MM.1S (cell line): ENCODE measurements at regions not wholly inside any gene's neighbourhood (a gene's known extent, or its start where the extent isn't known, plus 50 kb on each side); places are given as distances from the start of the nearest gene placed in this dataset.

Experiments used
- DNase-seq: peaks from one replicate; pipeline ENCODE4 v3.0.0-alpha.2; 2015
- H2AFZ ChIP-seq: fragments of 300-600 bp; sonication (generic); 2 replicates; pipeline ENCODE4 v1.6.0; 2016; ENCODE audit warnings: antibody characterized with exemption, low read length
- H3F3A ChIP-seq: fragments of 300-600 bp; sonication (generic); 2 replicates; pipeline ENCODE4 v1.6.1; 2016; ENCODE audit warnings: mild to moderate bottlenecking, antibody characterized with exemption, low read length, moderate library complexity, mixed read lengths; ENCODE audit not compliant: insufficient read depth
- H3K27ac ChIP-seq: fragments of 300-600 bp; sonication (generic); 2 replicates; pipeline ENCODE4 v1.5.1; 2016; ENCODE audit warnings: mild to moderate bottlenecking, low read length
- H3K27me3 ChIP-seq: fragments of 300-600 bp; sonication (generic); replicated peaks from 2 replicates; pipeline ENCODE4 v1.6.0; 2016; ENCODE audit warnings: low read length; ENCODE audit not compliant: insufficient read depth
- H3K36me3 ChIP-seq: fragments of 300-600 bp; sonication (generic); replicated peaks from 2 replicates; pipeline ENCODE4 v1.6.1; 2016; ENCODE audit warnings: mild to moderate bottlenecking, low read length, mixed read lengths; ENCODE audit not compliant: insufficient read depth
- H3K4me1 ChIP-seq: fragments of 300-600 bp; sonication (generic); 2 replicates; pipeline ENCODE4 v1.6.1; 2016; ENCODE audit warnings: low read length, mixed read lengths
- H3K4me2 ChIP-seq: fragments of 300-600 bp; sonication (generic); 2 replicates; pipeline ENCODE4 v1.6.0; 2016; ENCODE audit warnings: low read depth, low read length
- H3K4me3 ChIP-seq: fragments of 300-600 bp; sonication (generic); 2 replicates; pipeline ENCODE4 v1.5.1; 2016; ENCODE audit warnings: low read length, mixed read lengths
- H3K79me2 ChIP-seq: fragments of 300-600 bp; sonication (generic); 2 replicates; pipeline ENCODE4 v1.6.1; 2016; ENCODE audit warnings: mixed run types, low read length, mixed read lengths
- H3K9ac ChIP-seq: fragments of 300-600 bp; sonication (generic); 2 replicates; pipeline ENCODE4 v1.6.1; 2016; ENCODE audit warnings: low read length, mixed read lengths
- H3K9me2 ChIP-seq: fragments of 300-600 bp; sonication (generic); replicated peaks from 2 replicates; pipeline ENCODE4 v1.6.1; 2016; ENCODE audit warnings: mild to moderate bottlenecking, low read length, mixed read lengths; ENCODE audit not compliant: insufficient read depth
- H3K9me3 ChIP-seq: fragments of 300-600 bp; sonication (generic); replicated peaks from 2 replicates; pipeline ENCODE4 v1.6.1; 2016; ENCODE audit warnings: mild to moderate bottlenecking, low read length, mixed read lengths; ENCODE audit not compliant: insufficient read depth
- H4K20me1 ChIP-seq: fragments of 300-600 bp; sonication (generic); 2 replicates; pipeline ENCODE4 v1.6.1; 2016; ENCODE audit warnings: mild to moderate bottlenecking, low read length, moderate library complexity, mixed read lengths; ENCODE audit not compliant: insufficient read depth
- EZH2 ChIP-seq: fragments of 300-600 bp; sonication (generic); optimal IDR thresholded peaks from 2 replicates; pipeline ENCODE3; 2017; ENCODE audit warnings: low read depth, mild to moderate bottlenecking, antibody characterized with exemption, low read length, mixed read lengths
- EZH2phosphoT487 ChIP-seq: fragments of 300-600 bp; sonication (generic); IDR thresholded peaks from 2 replicates; pipeline ENCODE4 v1.6.1; 2018; ENCODE audit warnings: antibody characterized with exemption, low read length
- TF ChIP-seq, protein P1 (sequence below): fragments of 300-600 bp; sonication (generic); IDR thresholded peaks from 2 replicates; pipeline ENCODE4 v1.5.1; 2016; ENCODE audit warnings: antibody characterized with exemption, low read length, mixed read lengths

DNA sequence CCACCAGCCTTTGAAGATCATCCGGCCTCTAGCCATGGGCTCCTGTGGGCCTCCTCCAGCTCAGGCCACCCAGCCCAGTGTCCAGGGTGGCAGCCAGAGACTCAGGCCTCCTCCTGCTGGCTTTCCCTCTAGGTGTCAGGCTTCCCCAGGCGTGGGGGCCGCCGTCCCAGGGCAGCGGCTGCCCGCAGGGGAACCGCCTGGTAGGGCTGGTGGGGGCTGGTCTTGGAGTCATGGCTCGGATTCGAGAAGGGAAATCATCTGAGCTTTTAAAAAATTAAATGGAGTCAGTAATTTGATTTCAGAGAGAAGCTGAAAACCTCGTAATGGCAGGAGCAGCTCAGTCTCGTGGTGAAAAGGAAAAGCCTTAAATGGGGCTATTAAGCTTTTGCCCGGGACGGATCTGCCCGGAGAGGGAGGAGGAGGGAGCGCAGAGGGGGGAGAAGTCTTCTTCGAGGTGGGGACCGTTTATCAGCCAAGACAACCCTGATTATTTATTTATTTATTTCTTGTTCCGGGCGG lies 66.4 kb upstream of the TARDBP start:
- H3K27me3 ChIP-seq = peaks cover 73% of the 10 kb centered on the region
- no peak overlapping the region for H3K27ac ChIP-seq
- H3F3A ChIP-seq = no peaks in the 10 kb centered on the region
- no peak overlapping the region for H2AFZ ChIP-seq
- no peaks in the 10 kb centered on the region for H3K9me3 ChIP-seq
- no peak for DNase-seq
- no peak overlapping the region for H3K4me3 ChIP-seq
- TF ChIP-seq EZH2 = no peak
- TF ChIP-seq, protein P1, sequence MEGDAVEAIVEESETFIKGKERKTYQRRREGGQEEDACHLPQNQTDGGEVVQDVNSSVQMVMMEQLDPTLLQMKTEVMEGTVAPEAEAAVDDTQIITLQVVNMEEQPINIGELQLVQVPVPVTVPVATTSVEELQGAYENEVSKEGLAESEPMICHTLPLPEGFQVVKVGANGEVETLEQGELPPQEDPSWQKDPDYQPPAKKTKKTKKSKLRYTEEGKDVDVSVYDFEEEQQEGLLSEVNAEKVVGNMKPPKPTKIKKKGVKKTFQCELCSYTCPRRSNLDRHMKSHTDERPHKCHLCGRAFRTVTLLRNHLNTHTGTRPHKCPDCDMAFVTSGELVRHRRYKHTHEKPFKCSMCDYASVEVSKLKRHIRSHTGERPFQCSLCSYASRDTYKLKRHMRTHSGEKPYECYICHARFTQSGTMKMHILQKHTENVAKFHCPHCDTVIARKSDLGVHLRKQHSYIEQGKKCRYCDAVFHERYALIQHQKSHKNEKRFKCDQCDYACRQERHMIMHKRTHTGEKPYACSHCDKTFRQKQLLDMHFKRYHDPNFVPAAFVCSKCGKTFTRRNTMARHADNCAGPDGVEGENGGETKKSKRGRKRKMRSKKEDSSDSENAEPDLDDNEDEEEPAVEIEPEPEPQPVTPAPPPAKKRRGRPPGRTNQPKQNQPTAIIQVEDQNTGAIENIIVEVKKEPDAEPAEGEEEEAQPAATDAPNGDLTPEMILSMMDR = no peak
- TF ChIP-seq EZH2phosphoT487 = no peak
- H3K9me2 ChIP-seq = no peaks in the 10 kb centered on the region
- H3K4me1 ChIP-seq = peaks cover 11% of the 10 kb centered on the region
- H3K9ac ChIP-seq = no peak overlapping the region
- H3K79me2 ChIP-seq = no peaks in the 10 kb centered on the region
- H3K4me2 ChIP-seq = no peak overlapping the region
- H3K36me3 ChIP-seq = no peaks in the 10 kb centered on the region
- H4K20me1 ChIP-seq = no peaks in the 10 kb centered on the region

DNA sequence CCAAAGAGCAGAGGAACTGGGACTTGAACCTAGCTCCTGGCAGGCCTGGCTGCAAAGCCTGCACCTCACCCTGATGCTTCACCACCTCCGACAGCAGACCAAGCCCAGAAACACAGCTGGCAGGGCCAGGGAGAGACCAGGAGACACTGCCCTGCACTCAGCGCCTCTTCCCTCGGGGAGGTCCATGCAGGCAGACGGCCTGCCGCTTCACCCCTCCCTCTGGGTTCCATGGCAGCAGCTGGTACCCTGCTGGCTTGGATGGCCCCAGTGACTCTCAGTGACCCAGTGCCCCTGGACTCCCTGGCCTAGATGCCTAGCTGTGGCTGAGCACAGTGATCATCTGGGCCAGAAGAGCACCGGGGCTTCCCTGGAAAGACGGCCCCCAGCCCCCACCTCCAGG lies 65.3 kb upstream of the TARDBP start:
- Histone ChIP-seq H3K9me2 (no peaks in the 10 kb centered on the region), H3K4me3 (no peak overlapping the region), H3K4me2 (no peak overlapping the region), H3F3A (no peaks in the 10 kb centered on the region), H3K4me1 (peaks cover 9% of the 10 kb centered on the region), H3K79me2 (no peaks in the 10 kb centered on the region), H3K27me3 (peaks cover 66% of the 10 kb centered on the region), H3K27ac (no peak overlapping the region), H3K9ac (no peak overlapping the region), H3K9me3 (no peaks in the 10 kb centered on the region), H3K36me3 (no peaks in the 10 kb centered on the region), H2AFZ (no peak overlapping the region), H4K20me1 (no peaks in the 10 kb centered on the region)
- DNase-seq = no peak
- TF ChIP-seq EZH2 = no peak
- TF ChIP-seq, protein P1 = no peak
- TF ChIP-seq EZH2phosphoT487 = no peak

DNA sequence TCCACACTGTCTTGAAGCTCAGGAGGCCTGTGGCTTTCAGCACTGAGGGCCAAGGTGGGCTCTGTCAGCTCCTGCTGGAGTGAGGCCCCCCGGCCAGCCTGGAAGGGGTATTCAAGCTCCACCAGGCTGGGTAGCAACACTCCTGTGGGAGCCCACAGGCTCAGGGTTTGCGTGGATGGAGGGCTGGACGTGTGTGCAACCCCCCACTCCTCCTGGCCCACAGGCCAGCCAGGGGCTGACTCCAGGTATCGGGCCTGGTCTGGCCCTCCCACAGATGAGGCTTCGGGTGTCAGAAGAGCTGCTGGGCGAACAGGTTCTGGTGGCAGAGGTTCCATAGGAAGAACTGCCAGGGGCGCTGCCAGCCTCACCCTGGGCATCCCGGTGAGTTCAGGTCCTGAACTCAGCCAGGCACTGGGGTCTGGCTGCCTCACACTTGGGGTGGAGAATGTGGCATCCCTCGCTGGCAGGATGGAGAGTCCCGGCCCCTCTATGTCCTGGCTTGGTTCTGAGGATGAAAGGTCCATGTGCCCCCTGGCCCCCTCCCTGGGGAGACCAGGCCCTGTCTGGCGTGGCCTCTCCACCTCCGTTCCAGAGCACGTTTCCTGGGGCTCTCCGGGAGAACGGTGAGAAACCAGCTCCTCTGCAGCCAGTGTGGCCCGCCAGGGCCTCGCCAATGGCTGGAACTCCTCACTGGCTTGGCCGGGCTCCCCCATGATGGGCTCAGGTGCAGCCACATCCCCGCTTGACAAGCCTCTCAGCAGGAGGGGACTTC lies 64.6 kb upstream of the TARDBP start:
- Histone ChIP-seq H3K36me3 (no peaks in the 10 kb centered on the region), H3K79me2 (no peaks in the 10 kb centered on the region), H2AFZ (no peak overlapping the region), H4K20me1 (no peaks in the 10 kb centered on the region), H3K9me3 (no peaks in the 10 kb centered on the region), H3K9ac (no peak overlapping the region), H3K27ac (no peak overlapping the region), H3K4me1 (peaks cover 3% of the 10 kb centered on the region; the same call in 1 of the 2 replicates), H3F3A (no peaks in the 10 kb centered on the region), H3K4me2 (no peak overlapping the region), H3K9me2 (no peaks in the 10 kb centered on the region), H3K4me3 (no peak overlapping the region), H3K27me3 (peaks cover 66% of the 10 kb centered on the region)
- no peak for DNase-seq
- TF ChIP-seq EZH2phosphoT487 = no peak
- no peak for TF ChIP-seq EZH2
- TF ChIP-seq, protein P1 = no peak
